GM19324 (cell line): ENCODE measurements at regions not wholly inside any gene's neighbourhood (a gene's known extent, or its start where the extent isn't known, plus 50 kb on each side); places are given as distances from the start of the nearest gene placed in this dataset.
"Not testable (repeated sequence)": the region's sequence is repeated elsewhere in the genome, so short reads cannot be mapped to it uniquely, and the experiment has no call there.

ENCODE experiments used
- ATAC-seq: cut with Tn5 transposase; IDR thresholded peaks from one replicate; pipeline ENCODE4 v1.9.1; 2021; ENCODE audit warnings: mild to moderate bottlenecking, moderate library complexity; ENCODE audit not compliant: unreplicated experiment, low FRiP score

- ATAC-seq = no peak
Measured at GRCh38 chr5:89534331-89534730, 651.3 kb upstream of the MEF2C start.

GRCh38 chr5:89524785-89525184 lies 641.8 kb upstream of the MEF2C start:
- no peak for ATAC-seq

GRCh38 chr5:89523867-89524266 lies 640.9 kb upstream of the MEF2C start:
- not testable (repeated sequence) for ATAC-seq

- no peak for ATAC-seq
Measured at GRCh38 chr5:89520771-89521170, 637.8 kb upstream of the MEF2C start.

- no peak for ATAC-seq
Measured at GRCh38 chr5:89513299-89514044, 630.5 kb upstream of the MEF2C start.

GRCh38 chr5:89504051-89504450 lies 621.1 kb upstream of the MEF2C start:
- no peak for ATAC-seq

- ATAC-seq = no peak
Measured at GRCh38 chr5:89499787-89500186, 616.8 kb upstream of the MEF2C start.

GRCh38 chr5:89498699-89499098 lies 615.7 kb upstream of the MEF2C start:
- no peak for ATAC-seq

- ATAC-seq = no peak
Measured at GRCh38 chr5:89493414-89493813, 610.4 kb upstream of the MEF2C start.

GRCh38 chr5:89484962-89485361 lies 602.0 kb upstream of the MEF2C start:
- no peak for ATAC-seq

- ATAC-seq = no peak
Measured at GRCh38 chr5:89480406-89481007, 597.5 kb upstream of the MEF2C start.

- no peak for ATAC-seq
Measured at GRCh38 chr5:89478851-89479250, 595.9 kb upstream of the MEF2C start.

GRCh38 chr5:89473196-89473595 lies 590.2 kb upstream of the MEF2C start:
- ATAC-seq = no peak

- ATAC-seq = no peak
Measured at GRCh38 chr5:89471541-89471940, 588.6 kb upstream of the MEF2C start.

GRCh38 chr5:89471115-89471514 lies 588.1 kb upstream of the MEF2C start:
- ATAC-seq = no peak

- ATAC-seq = no peak
Measured at GRCh38 chr5:89470658-89471057, 587.7 kb upstream of the MEF2C start.

- ATAC-seq = no peak
Measured at GRCh38 chr5:89458332-89458656, 575.3 kb upstream of the MEF2C start.

- ATAC-seq = no peak
Measured at GRCh38 chr5:89457411-89458331, 574.7 kb upstream of the MEF2C start.

GRCh38 chr5:89452081-89452480 lies 569.1 kb upstream of the MEF2C start:
- ATAC-seq = no peak

GRCh38 chr5:89451263-89451662 lies 568.3 kb upstream of the MEF2C start:
- ATAC-seq = no peak

GRCh38 chr5:89450149-89450538 lies 567.2 kb upstream of the MEF2C start:
- no peak for ATAC-seq
